GM21737 (cell line): ENCODE measurements at regions not wholly inside any gene's neighbourhood (a gene's known extent, or its start where the extent isn't known, plus 50 kb on each side); places are given as distances from the start of the nearest gene placed in this dataset.

ENCODE experiments used
- ATAC-seq: cut with Tn5 transposase; IDR thresholded peaks from one replicate; pipeline ENCODE4 v1.9.1; 2021; ENCODE audit warnings: mild to moderate bottlenecking, moderate library complexity; ENCODE audit not compliant: unreplicated experiment

GRCh38 chr1:101316799-101317198 is 80.0 kb downstream of the S1PR1 start:
- ATAC-seq, result no peak

GRCh38 chr1:101317590-101317989 is 80.8 kb downstream of the S1PR1 start:
- ATAC-seq, result no peak

- no peak for ATAC-seq
These were observed 86.7 kb downstream of the S1PR1 start for GRCh38 chr1:101323535-101323934.

- ATAC-seq, result no peak
These were observed 88.3 kb downstream of the S1PR1 start for GRCh38 chr1:101325144-101325543.

GRCh38 chr1:101330427-101331130 is 93.8 kb downstream of the S1PR1 start:
- no peak for ATAC-seq

- ATAC-seq, result no peak
These were observed 95.0 kb downstream of the S1PR1 start for GRCh38 chr1:101331794-101332193.

- no peak for ATAC-seq
These were observed 95.8 kb downstream of the S1PR1 start for GRCh38 chr1:101332633-101333032.

- no peak for ATAC-seq
These were observed 96.4 kb downstream of the S1PR1 start for GRCh38 chr1:101333186-101333585.

- ATAC-seq, result no peak
These were observed 101.1 kb downstream of the S1PR1 start for GRCh38 chr1:101337968-101338367.

- ATAC-seq, result no peak
These were observed 102.1 kb downstream of the S1PR1 start for GRCh38 chr1:101338714-101339430.

- no peak for ATAC-seq
These were observed 107.9 kb downstream of the S1PR1 start for GRCh38 chr1:101344745-101345144.

- no peak for ATAC-seq
These were observed 109.6 kb downstream of the S1PR1 start for GRCh38 chr1:101346419-101346818.

GRCh38 chr1:101356013-101356412 is 119.2 kb downstream of the S1PR1 start:
- ATAC-seq, result no peak

- ATAC-seq, result peak; percentile 30
These were observed 120.0 kb downstream of the S1PR1 start for GRCh38 chr1:101356604-101357443.

GRCh38 chr1:101357444-101357986 is 120.7 kb downstream of the S1PR1 start:
- peak; percentile 97 for ATAC-seq

GRCh38 chr1:101360506-101360905 is 123.7 kb downstream of the S1PR1 start:
- ATAC-seq, result no peak

GRCh38 chr1:101363891-101364318 is 127.1 kb downstream of the S1PR1 start:
- no peak for ATAC-seq

- ATAC-seq, result no peak
These were observed 127.7 kb downstream of the S1PR1 start for GRCh38 chr1:101364370-101365120.

GRCh38 chr1:101365186-101365585 is 128.4 kb downstream of the S1PR1 start:
- ATAC-seq, result no peak

GRCh38 chr1:101365878-101366277 is 129.1 kb downstream of the S1PR1 start:
- ATAC-seq, result no peak
